Activated CD8-positive, alpha-beta memory T cell treated with anti-CD3 and anti-CD28 coated beads for 24 hours (primary cell): ENCODE measurements at regions not wholly inside any gene's neighbourhood (a gene's known extent, or its start where the extent isn't known, plus 50 kb on each side); places are given as distances from the start of the nearest gene placed in this dataset.

Experiments used
- DNase-seq: peaks from one replicate; pipeline ENCODE4 v3.0.0-alpha.2; 2020

GRCh38 chr12:92029902-92030586 lies 115.6 kb downstream of the BTG1 start:
- DNase-seq = no peak

GRCh38 chr12:92029136-92029535 lies 116.5 kb downstream of the BTG1 start:
- no peak for DNase-seq

- DNase-seq = no peak
Observed at GRCh38 chr12:92028441-92028709, 117.3 kb downstream of the BTG1 start.

DNA sequence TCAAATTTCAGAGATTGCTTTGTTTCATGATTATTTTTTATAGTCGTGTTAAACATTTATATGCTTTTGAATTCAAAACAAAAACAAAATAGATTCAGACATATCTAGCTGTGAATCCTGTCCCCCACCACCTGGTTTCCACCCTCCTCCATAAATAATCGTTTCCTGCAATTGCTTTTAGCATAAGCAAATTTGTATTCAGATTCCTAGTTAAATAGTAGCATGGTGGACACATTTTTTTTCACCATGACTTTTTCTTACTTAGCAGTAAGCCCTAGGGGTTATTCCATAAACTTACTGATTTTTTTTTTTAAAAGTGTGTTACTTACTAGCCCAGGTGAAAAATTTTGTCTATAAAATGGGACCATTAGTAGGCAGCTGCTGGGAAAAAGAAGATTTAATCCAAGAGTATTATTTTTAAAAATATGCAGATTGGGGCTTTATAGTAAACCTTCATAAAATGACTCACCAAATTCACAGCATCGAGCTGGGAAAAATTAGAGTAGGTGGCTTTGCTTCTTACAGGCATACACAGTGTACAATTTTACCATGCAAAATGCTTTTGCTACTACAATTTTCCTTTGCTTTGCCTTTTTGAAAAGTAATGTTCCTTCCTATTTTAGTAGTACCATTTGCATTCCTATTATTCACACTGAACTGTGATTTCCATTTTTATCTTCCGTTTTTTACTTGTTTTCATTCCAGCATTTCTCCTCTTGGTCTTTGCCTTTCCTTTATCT lies 117.8 kb downstream of the BTG1 start:
- DNase-seq = no peak

DNA sequence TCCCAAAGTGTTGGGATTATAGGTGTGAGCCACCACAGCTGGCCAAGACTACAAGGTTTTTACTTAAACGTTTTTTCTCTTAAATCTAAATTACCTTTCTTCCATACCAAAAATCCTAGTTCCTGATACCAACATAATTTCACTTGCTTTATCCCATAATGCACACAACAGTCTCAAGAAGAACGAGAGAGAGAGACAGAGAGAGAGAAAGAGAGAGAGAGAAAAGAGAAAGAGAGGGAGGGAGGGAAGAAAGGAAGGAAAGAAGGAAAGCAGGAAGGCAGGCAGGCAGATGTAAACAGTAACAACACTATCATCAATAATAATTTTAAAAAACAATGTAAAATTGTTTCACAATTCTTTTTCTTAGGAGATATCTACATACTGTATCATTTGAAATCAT lies 118.4 kb downstream of the BTG1 start:
- DNase-seq = no peak

DNA sequence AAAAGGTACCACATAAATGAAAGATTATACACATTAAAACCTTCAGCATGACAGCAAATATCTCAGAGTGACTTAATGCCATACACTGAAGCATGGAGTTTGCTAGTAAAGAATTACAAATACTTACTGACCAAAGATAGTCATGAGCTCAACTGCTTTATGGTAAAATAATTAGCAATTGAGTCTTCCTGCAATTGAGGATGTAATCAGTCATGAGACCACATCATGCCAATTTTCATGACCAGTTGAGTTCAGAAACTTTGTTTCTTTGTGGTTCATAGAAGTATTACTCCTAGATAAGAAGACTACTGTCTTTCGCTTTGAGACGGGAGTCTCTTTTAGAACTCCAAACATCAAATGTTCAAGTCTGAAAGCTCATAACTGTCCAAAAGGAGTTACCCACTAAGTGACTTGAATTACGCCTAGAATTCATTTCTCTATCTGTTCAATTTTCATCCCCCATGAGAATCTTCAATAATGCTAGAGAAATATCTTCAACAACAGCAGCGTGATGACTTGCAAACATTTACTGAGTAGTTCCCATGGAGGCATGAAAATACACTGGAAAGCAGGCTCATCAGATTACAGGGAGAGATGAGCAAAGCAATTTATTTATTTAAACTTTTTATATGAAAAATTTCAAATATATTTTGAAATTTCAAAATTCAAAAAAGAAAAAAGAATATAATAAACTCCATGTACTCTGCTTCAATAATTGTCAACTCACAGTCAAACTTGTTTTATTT lies 120.0 kb downstream of the BTG1 start:
- no peak for DNase-seq

DNA sequence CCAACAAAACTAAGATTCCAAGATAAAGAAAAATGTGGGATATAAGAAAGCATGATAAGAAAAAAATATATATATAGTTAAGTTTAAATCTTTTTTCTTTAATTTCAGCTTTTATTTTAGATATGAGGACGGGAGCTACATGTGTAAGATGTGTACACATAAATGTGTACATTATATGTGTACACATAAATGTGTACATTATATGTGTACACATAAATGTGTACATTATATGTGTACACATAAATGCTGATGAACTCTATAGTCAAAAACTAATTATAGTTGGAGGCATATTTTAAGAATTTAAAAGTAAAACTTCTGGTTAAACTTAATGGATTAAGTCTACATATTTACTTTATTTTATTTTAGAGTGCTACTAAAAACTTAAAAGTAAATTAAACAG lies 123.6 kb downstream of the BTG1 start:
- no peak for DNase-seq

- no peak for DNase-seq
Observed at GRCh38 chr12:92021666-92022035, 124.0 kb downstream of the BTG1 start.

DNA sequence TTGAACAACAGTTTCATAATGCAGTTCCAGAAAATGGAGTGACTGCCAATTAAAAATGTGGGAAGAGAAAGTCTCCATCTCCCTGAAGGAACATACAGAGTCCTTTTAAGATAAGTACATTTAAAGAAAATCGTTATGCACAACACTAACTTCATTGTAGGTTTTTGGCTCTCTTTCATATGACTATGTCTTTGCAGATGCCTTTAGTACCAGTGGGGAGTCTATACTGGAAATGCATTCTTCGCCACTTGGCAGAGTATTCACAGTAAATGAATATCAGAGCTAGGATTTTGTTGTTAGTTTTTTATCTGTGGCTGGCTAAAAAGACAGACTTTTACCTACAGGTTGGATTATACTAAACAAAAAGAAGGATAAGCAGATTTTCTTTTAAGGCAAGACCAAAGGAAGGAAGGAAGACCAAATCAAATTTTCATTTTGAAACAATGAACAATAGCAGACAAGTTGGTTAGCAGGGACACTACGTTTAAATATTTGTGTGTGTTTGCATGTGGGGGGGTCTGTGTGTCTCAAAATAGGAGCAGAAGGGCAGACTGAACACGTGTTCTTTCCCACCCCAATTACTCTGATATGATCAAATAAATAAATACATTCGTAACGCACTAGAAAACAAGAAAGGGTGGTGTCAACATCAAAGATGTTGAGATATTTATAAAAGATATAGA lies 124.5 kb downstream of the BTG1 start:
- DNase-seq = no peak

DNA sequence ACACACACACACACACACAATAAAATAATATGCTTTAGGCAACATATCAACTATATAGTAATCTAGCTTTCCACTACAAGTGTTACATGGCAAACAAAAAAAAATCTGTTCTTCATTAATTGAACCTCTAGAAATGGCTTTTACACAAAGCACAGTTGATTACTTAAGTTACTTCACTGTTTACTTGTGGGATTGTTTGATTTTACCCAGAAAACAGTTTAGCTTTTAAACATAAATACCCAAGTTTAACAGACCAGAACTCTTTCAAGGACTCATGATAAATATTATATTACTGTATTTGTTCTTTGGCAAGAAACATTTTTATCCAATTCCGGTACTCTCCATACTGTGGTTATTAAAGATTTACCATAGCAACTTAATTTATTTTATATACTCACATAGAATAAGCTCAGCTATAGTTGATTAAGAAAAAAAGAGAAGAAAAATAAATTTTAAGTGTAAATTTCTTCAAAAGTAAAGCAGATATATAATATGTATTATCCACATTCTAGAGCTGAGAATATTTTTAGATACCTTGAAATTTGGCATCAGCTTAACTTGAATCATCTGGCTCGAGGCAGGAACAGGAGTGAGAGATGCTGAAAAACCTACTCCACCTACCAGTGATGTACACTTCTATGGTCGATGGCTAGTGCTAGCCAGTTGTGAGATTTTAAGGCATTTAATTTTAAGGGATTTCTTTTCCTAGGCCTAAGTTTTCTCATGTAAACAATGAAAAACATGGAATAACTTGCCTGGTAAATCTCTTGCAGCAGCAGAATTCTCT lies 126.0 kb downstream of the BTG1 start:
- DNase-seq = no peak

GRCh38 chr12:92012691-92013090 lies 133.0 kb downstream of the BTG1 start:
- no peak for DNase-seq

DNA sequence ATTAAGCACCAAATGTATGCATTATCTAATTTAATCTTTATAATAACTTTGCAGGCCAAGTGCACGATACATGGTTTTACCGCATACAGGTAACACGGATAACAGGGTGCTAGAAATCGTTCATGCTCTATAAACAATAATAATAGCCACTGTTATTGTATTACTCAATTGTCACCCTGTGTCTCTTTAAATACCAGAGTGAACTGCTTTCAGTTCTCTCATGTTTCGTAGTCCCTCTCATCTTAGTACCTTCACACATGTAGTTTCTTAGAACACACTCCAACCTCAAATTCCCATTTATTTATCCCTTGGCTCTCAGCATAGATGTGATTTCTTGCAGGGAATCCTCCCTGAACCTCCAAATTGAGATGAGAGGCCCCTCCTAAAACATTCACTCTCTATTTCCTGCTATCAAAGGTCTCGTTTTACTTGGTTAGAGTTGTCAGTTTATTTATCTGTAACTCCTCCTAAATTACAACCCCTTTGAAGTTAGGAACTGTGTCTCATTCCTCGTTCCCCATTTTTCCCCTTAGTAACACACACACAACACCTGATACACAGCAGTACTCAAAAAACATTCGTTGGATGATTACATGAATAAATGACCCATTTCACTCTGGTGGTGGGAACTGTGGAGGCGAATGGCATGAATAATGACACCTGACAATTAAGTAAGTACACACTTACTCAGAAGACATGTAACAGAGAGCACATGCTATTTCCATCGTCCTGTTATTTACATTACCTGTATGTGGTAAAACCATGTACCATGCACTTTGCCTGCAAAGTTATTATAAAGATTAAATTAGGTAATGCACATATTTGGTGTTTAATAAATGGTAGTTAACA lies 134.6 kb downstream of the BTG1 start:
- no peak for DNase-seq

GRCh38 chr12:92010368-92010767 lies 135.3 kb downstream of the BTG1 start:
- no peak for DNase-seq

DNA sequence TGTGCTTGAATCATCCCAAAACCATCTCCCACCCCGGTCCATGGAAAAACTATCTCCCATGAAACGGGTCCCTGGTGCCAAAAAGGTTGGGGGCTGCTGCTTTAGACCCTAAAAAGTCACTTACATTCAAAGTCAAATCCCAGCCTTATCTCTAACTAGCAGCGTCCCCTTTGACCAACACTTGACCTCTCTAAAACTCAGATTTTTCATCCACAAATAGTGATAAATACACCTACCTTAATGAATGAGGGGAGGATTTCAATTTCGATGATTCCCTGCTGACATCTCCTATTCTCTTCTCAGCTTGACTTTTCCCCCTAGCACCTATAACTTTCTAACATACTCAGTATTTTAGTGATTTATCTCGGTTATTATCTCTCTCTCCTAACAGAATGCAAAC lies 137.3 kb downstream of the BTG1 start:
- DNase-seq = no peak

DNA sequence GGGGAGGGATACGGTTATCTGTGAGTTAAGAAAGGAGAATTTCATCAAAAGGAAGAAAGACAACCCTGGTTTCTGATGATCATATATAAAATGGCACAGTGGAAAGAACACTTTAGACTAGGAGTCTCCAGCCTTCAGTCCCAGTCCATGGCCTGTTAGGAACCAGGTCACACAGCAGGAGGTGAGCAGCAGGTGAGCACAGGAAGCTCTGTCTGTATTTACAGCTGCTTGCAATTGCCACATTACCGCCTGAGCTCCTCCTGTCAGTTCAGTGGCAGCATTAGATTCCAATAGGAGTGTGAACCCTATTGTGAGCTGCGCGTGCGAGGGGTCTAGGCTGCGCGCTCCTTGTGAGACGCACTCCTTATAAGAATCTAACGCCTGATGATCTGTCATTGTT lies 137.9 kb downstream of the BTG1 start:
- no peak for DNase-seq

DNA sequence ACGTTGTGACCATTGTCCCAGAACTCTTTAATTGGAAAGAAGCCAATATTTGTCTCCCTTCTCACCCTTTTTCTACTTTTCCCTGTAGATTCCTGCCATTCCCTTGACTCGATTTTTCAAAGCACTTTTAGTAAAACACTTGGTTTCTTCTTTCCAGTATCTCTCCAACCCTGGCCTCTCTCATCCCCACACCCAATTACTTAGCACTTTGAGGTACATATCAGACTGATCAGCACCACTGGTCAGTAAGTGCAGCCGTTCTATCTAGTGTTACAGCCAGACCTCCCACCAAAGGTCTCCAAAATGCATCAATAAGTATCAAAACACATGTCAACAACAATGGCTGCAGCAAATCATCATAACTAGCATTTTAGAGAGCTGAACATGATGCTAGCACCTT lies 141.9 kb downstream of the BTG1 start:
- no peak for DNase-seq

- no peak for DNase-seq
Observed at GRCh38 chr12:92002673-92003382, 142.8 kb downstream of the BTG1 start.

DNA sequence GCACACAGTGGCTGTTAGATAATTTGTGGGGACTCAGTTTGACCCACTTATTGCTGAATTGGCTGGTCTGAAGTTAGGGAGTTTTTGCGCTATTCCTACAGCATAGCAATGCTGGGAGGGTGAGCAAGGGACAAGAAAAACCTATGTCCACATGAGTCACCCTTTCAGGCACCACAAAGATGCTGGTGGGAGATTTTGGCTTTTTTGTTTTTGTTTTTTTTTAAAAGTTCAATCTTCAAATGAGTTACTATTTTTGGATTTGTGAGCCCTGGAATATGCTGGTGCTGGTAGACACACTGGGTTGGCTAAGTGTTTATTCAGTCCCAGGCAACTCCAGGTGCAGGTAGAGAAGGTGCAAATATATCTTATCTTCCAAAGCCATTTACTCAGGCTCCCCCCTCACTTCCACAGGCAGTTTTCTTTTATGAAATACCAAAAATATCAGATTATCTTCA lies 143.4 kb downstream of the BTG1 start:
- no peak for DNase-seq

DNA sequence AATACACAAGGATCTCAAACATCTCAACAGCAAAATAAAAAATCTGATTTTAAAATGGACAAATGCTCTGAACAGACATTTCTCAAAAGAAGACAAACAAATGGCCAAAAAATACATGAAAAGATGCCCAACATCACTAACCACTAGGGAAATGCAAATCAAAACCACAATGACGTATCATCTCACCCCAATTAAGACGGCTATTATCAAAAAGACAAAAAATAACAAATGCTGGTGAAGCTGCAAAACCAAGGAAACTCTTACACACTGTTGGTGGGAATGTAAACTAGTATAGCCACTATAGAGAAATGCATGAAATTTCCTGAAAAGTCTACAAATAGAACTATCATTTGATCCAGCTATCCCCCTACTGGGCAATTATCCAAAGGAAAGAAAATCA lies 145.0 kb downstream of the BTG1 start:
- DNase-seq = no peak

- no peak for DNase-seq
Observed at GRCh38 chr12:91999823-92000222, 145.8 kb downstream of the BTG1 start.

- DNase-seq = no peak
Observed at GRCh38 chr12:91998316-91998715, 147.3 kb downstream of the BTG1 start.
